ENCODE measurements at regions not wholly inside any gene's neighbourhood (a gene's known extent, or its start where the extent isn't known, plus 50 kb on each side); places are given as distances from the start of the nearest gene placed in this dataset.

DNA sequence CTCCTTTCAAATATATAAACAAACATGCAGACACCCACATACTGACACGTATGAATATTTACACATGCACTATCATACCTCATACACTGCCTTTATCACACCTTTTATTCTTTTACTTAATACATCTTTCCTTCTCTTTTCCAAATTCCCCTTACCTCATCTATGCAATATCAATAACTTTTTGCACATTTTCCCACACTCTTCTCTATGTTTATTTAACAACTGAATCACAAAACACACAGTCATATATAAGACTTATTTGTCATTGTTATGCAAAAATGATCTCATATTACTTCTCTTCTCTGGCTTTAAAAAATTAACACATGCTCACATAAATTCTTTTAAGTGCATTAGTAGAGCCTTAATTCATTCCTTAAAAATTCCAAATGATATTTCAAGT lies 461.4 kb downstream of the DIPK2A start:
- TF ChIP-seq POLR2AphosphoS5 (IDR thresholded peaks at IDR 0.05) (no peak), POLR2A (IDR thresholded peaks at IDR 0.05) (no peak)
- TF ChIP-seq, protein P1, sequence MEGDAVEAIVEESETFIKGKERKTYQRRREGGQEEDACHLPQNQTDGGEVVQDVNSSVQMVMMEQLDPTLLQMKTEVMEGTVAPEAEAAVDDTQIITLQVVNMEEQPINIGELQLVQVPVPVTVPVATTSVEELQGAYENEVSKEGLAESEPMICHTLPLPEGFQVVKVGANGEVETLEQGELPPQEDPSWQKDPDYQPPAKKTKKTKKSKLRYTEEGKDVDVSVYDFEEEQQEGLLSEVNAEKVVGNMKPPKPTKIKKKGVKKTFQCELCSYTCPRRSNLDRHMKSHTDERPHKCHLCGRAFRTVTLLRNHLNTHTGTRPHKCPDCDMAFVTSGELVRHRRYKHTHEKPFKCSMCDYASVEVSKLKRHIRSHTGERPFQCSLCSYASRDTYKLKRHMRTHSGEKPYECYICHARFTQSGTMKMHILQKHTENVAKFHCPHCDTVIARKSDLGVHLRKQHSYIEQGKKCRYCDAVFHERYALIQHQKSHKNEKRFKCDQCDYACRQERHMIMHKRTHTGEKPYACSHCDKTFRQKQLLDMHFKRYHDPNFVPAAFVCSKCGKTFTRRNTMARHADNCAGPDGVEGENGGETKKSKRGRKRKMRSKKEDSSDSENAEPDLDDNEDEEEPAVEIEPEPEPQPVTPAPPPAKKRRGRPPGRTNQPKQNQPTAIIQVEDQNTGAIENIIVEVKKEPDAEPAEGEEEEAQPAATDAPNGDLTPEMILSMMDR (IDR thresholded peaks at IDR 0.05): no peak
